ENCODE measurements at regions not wholly inside any gene's neighbourhood (a gene's known extent, or its start where the extent isn't known, plus 50 kb on each side); places are given as distances from the start of the nearest gene placed in this dataset.

- TF ChIP-seq, protein P1, sequence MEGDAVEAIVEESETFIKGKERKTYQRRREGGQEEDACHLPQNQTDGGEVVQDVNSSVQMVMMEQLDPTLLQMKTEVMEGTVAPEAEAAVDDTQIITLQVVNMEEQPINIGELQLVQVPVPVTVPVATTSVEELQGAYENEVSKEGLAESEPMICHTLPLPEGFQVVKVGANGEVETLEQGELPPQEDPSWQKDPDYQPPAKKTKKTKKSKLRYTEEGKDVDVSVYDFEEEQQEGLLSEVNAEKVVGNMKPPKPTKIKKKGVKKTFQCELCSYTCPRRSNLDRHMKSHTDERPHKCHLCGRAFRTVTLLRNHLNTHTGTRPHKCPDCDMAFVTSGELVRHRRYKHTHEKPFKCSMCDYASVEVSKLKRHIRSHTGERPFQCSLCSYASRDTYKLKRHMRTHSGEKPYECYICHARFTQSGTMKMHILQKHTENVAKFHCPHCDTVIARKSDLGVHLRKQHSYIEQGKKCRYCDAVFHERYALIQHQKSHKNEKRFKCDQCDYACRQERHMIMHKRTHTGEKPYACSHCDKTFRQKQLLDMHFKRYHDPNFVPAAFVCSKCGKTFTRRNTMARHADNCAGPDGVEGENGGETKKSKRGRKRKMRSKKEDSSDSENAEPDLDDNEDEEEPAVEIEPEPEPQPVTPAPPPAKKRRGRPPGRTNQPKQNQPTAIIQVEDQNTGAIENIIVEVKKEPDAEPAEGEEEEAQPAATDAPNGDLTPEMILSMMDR (IDR thresholded peaks at IDR 0.05; ENCODE audit: insufficient read depth, low read length, poor library complexity, severe bottlenecking) = no peak
- no peak for TF ChIP-seq EZH2phosphoT487 (conservative IDR thresholded peaks at IDR 0.05; ENCODE audit: low read length)
- no peaks in the 10 kb centered on the region for H3K9me2 ChIP-seq (replicated peaks; ENCODE audit: insufficient read depth, low read length)
Measured at GRCh38 chr14:25699981-25700380, 650.0 kb upstream of the STXBP6 start.

DNA sequence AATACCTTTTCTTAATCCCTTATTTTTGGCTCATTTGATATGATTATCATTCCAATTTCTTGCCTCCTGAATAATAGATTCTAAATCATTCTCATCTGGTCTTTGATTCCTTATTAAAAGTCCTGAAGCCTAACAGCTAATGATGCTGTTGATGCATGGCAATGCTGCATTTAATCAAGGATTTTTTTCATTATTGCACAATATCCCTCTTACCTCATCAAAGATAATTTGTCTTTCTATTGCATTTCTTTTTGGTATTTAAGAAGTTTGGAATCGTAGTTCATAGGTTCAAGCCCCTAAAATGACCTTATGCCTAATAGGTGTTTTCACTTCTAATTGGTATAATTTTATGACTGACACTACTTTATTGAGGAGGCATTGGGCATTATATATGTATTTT lies 648.2 kb upstream of the STXBP6 start:
- H3K9me2 ChIP-seq (replicated peaks; ENCODE audit: insufficient read depth, low read length) = no peaks in the 10 kb centered on the region
- H3F3A ChIP-seq (ENCODE audit: insufficient read depth) = no peaks in the 10 kb centered on the region
- H3K9me3 ChIP-seq (ENCODE audit: insufficient read depth, low read length) = no peaks in the 10 kb centered on the region; the same call in 1 of the 2 replicates
- no peak overlapping the region for H2AFZ ChIP-seq (ENCODE audit: low read depth, low read length, severe bottlenecking)
- H4K20me1 ChIP-seq (ENCODE audit: low read depth, low read length) = no peaks in the 10 kb centered on the region
- H3K36me3 ChIP-seq (ENCODE audit: low read length) = no peaks in the 10 kb centered on the region
- H3K27ac ChIP-seq (ENCODE audit: low read depth, low read length) = no peak overlapping the region
- H3K27me3 ChIP-seq (ENCODE audit: low read length) = no peaks in the 10 kb centered on the region
- no peaks in the 10 kb centered on the region for H3K79me2 ChIP-seq (ENCODE audit: insufficient read depth, low read length)
- no peak overlapping the region for H3K4me2 ChIP-seq (ENCODE audit: low read depth, low read length, poor library complexity, severe bottlenecking)
- no peak for TF ChIP-seq EZH2phosphoT487 (conservative IDR thresholded peaks at IDR 0.05; ENCODE audit: low read length)
- TF ChIP-seq, protein P1 (IDR thresholded peaks at IDR 0.05; ENCODE audit: insufficient read depth, low read length, poor library complexity, severe bottlenecking) = no peak
- no peak overlapping the region for H3K4me3 ChIP-seq (ENCODE audit: insufficient read depth, low read length, poor library complexity, severe bottlenecking)
- H3K9ac ChIP-seq (ENCODE audit: low read length) = no peak overlapping the region

More at GRCh38 chr14:25699981-25700380, 650.0 kb upstream of the STXBP6 start:
- Histone ChIP-seq H3K9me3 (ENCODE audit: insufficient read depth, low read length) (no peaks in the 10 kb centered on the region), H2AFZ (ENCODE audit: low read depth, low read length, severe bottlenecking) (no peak overlapping the region), H3K79me2 (ENCODE audit: insufficient read depth, low read length) (no peaks in the 10 kb centered on the region), H3F3A (ENCODE audit: insufficient read depth) (no peaks in the 10 kb centered on the region), H3K27ac (ENCODE audit: low read depth, low read length) (no peak overlapping the region), H3K9ac (ENCODE audit: low read length) (no peak overlapping the region), H3K4me2 (ENCODE audit: low read depth, low read length, poor library complexity, severe bottlenecking) (no peak overlapping the region), H3K36me3 (ENCODE audit: low read length) (no peaks in the 10 kb centered on the region), H3K27me3 (ENCODE audit: low read length) (no peaks in the 10 kb centered on the region), H3K4me3 (ENCODE audit: insufficient read depth, low read length, poor library complexity, severe bottlenecking) (no peak overlapping the region), H4K20me1 (ENCODE audit: low read depth, low read length) (no peaks in the 10 kb centered on the region)

DNA sequence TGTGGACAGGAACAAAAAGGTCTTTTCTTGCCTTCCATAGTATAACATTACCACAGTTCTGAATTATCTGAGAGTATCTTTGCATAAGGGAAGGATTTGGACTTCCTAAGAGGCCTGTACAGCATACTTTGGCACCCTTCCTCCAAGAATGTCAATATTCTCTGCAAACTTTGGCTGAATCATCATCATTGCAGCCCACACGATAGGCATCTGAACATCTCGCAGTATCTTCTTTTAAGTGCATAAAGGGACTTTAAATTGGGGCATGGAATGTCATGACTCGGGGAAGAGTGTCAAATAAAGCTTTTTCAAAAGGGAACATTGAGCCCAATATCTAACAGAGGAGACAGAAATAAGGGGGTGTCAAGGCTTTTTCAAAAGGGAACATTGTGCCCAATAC lies 646.2 kb upstream of the STXBP6 start:
- no peaks in the 10 kb centered on the region for H3F3A ChIP-seq (ENCODE audit: insufficient read depth)
- H3K4me2 ChIP-seq (ENCODE audit: low read depth, low read length, poor library complexity, severe bottlenecking) = no peak overlapping the region
- TF ChIP-seq, protein P1 (IDR thresholded peaks at IDR 0.05; ENCODE audit: insufficient read depth, low read length, poor library complexity, severe bottlenecking) = no peak
- TF ChIP-seq EZH2phosphoT487 (conservative IDR thresholded peaks at IDR 0.05; ENCODE audit: low read length) = no peak
- H3K36me3 ChIP-seq (ENCODE audit: low read length) = no peaks in the 10 kb centered on the region
- H3K79me2 ChIP-seq (ENCODE audit: insufficient read depth, low read length) = no peaks in the 10 kb centered on the region
- no peak overlapping the region for H2AFZ ChIP-seq (ENCODE audit: low read depth, low read length, severe bottlenecking)
- H3K27ac ChIP-seq (ENCODE audit: low read depth, low read length) = no peak overlapping the region
- no peaks in the 10 kb centered on the region; the same call in 1 of the 2 replicates for H3K9me3 ChIP-seq (ENCODE audit: insufficient read depth, low read length)
- H3K9ac ChIP-seq (ENCODE audit: low read length) = no peak overlapping the region
- no peak overlapping the region for H3K4me3 ChIP-seq (ENCODE audit: insufficient read depth, low read length, poor library complexity, severe bottlenecking)
- no peaks in the 10 kb centered on the region for H3K9me2 ChIP-seq (replicated peaks; ENCODE audit: insufficient read depth, low read length)
- H3K27me3 ChIP-seq (ENCODE audit: low read length) = no peaks in the 10 kb centered on the region
- H4K20me1 ChIP-seq (ENCODE audit: low read depth, low read length) = no peaks in the 10 kb centered on the region
